ENCODE measurements at regions not wholly inside any gene's neighbourhood (a gene's known extent, or its start where the extent isn't known, plus 50 kb on each side); places are given as distances from the start of the nearest gene placed in this dataset.
"Not testable (repeated sequence)": the region's sequence is repeated elsewhere in the genome, so short reads cannot be mapped to it uniquely, and the experiment has no call there.

DNA sequence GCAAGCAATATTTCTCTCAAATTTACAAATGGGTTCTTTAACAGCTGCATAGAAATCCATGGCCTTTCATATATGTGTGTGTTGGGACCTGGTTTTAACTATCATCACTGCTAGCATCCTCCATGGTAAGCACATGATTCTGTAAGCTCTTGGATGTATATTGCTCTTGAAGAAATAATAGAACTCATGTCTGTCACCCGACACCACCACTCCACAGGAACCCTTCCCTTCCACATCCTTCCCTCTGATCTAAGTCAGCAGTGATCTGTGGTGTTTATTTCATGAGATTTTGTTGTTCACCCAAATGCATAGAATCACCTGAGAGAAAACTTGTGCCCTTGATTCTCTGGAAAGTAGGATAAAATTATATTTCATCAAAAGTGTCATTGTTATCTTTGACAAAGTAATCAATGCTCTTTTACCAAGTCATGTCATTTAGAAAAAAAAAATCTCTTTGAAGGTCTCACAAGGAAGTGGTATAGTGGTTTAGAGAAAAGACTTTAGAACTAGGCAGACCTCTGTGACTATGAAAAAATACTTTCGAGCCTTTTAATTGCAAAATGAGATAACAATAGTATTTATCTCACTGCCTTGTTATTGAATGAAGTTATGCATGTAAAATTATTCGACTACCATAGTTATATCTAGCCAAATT lies 649.8 kb upstream of the SLC35B3 start:
- ATAC-seq (no peak), DNase-seq (ENCODE audit: low spot score in 2 of 2) (no peak)
- Mint-ChIP-seq H3K9me3 (no peaks in the 10 kb centered on the region), H3K27ac (no peak overlapping the region), H3K36me3 (no peaks in the 10 kb centered on the region)

DNA sequence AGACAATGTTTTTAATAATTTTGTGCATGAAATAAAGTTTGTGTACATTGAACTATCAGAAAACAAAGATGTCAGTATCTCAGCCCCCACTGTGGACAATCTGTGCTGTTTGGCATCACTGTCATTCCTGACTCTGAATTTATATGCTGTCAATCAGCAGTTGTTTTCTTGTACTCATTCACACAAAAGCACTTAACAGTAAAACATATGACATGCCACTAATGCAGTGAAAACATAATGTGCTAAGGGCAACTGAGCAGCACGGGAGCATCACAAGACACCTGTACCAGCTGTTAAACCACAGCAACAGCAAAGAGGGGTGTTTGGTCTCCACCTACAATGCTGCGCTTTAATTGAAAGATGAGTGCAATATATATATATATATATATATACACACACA lies 647.8 kb upstream of the SLC35B3 start:
- Mint-ChIP-seq H3K36me3 (no peaks in the 10 kb centered on the region), H3K27ac (no peak overlapping the region), H3K9me3 (peaks cover 0 to 3% of the 10 kb centered on the region in 2 donors)
- ATAC-seq = no peak
- no peak for DNase-seq (ENCODE audit: low spot score in 2 of 2)

DNA sequence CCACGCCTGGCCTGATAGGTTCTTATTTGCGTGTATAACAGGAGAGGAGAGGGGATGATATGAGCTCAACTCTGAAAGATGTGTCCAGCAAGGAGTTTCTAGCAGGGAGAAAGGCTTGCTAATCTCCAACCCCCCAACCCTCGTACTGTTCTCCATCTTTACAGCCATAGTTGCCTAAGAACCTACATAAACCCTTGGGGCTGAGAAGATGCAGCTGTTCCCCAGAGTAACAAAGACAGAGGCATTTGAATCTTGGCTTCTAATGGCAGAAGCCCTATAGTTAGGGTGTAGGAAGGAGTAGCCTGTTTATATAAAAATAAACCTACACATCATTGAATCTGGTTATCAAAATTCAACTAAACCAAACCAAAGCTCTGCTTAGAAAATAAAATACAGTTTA lies 631.4 kb upstream of the SLC35B3 start:
- no peak overlapping the region for H3K27ac Mint-ChIP-seq
- no peak for DNase-seq (ENCODE audit: low spot score in 2 of 2)

DNA sequence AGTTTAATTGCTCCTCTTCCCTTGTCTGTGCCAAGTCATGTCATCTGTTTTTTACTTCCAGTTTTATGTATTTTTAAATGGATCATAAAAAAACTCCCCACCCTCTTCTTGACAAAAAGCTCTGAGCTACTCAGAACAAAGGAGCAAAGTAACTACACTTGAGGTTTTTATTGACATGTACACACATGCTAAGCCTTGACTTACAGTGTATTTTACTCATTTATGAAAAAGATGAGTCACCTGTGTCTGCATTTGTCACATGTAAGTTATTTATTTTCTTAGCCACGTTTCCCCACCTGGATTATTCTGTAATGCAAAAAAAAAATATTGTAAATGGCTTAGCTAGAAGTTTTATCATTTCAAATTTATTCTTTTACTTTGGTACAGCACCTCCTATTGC lies 628.8 kb upstream of the SLC35B3 start:
- no peaks in the 10 kb centered on the region for H3K36me3 Mint-ChIP-seq
- ATAC-seq = no peak

More for the DNA sequence above, 631.4 kb upstream of the SLC35B3 start:
- ATAC-seq = no peak
- peaks cover 5 to 10% of the 10 kb centered on the region in 2 donors for H3K9me3 Mint-ChIP-seq
- no peaks in the 10 kb centered on the region for H3K36me3 Mint-ChIP-seq

DNA sequence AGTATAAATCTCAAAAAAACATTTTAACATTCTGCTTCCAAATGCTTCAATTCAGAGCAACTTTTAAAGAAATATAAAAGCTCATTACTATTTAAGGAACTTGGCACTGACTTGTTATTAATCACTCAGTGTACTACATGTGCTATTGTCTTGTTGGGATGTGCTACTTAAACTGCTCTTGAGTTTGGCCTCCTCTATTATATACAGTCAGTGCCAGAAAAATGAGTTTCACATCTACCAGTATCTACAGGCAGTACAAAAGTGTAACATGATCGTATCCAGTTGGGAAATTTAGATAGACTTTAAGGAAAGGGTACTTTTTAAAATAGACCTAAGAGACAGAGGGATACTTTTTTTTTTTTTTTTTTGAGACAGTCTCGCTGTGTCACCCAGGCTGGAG lies 627.3 kb upstream of the SLC35B3 start:
- ATAC-seq (no peak), DNase-seq (ENCODE audit: low spot score in 2 of 2) (no peak)
- peaks cover 0 to 6% of the 10 kb centered on the region in 2 donors for H3K9me3 Mint-ChIP-seq
- no peaks in the 10 kb centered on the region for H3K36me3 Mint-ChIP-seq
- no peak overlapping the region for H3K27ac Mint-ChIP-seq

More for the DNA sequence above, 628.8 kb upstream of the SLC35B3 start:
- no peak for DNase-seq (ENCODE audit: low spot score in 2 of 2)
- Mint-ChIP-seq H3K9me3 (peaks cover 0 to 6% of the 10 kb centered on the region in 2 donors), H3K27ac (no peak overlapping the region)

DNA sequence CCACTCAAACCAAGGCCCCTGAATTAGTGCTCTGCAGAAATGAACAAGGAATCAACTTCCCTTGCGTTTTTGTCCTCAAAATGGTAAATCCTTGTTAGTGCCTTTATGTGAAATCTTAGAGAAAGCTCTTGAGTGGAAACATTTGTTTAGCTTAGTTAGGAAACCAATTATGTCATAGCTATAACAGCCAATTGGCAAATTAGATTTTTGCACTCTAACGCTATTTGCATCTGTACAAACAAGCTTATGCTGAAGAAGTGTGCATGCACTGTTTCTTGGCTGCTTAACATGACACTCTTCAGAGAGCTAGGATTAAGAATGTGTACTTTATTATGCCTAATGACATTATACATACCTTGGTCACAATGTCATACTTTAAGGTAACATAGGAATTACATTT lies 622.6 kb upstream of the SLC35B3 start:
- no peaks in the 10 kb centered on the region for H3K36me3 Mint-ChIP-seq
- no peak for DNase-seq (ENCODE audit: low spot score in 2 of 2)
- H3K9me3 Mint-ChIP-seq = no peaks in the 10 kb centered on the region
- H3K27ac Mint-ChIP-seq = no peak overlapping the region
- no peak for ATAC-seq

DNA sequence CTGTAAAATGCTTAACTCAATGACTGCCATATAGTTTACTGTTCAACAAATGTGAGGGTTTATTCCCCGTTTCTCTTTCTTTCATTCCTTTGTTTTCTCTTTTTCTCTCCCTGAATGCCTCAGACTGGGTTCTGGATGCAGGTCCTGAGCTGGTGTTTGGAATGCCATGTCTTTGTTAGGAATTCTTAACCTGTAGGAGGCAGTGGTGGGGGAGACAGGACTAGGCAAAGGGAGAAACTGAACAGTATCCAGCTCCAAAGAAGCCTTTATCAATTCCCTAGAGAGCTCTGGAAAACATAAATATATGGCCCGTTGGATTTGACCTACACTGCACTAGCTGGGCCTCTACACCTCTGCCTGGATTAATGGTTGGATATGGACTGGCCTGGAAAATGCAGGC lies 621.2 kb upstream of the SLC35B3 start:
- no peak overlapping the region for H3K27ac Mint-ChIP-seq
- H3K9me3 Mint-ChIP-seq = no peaks in the 10 kb centered on the region
- no peak for DNase-seq (ENCODE audit: low spot score in 2 of 2)
- no peak for ATAC-seq
- H3K36me3 Mint-ChIP-seq = no peaks in the 10 kb centered on the region

DNA sequence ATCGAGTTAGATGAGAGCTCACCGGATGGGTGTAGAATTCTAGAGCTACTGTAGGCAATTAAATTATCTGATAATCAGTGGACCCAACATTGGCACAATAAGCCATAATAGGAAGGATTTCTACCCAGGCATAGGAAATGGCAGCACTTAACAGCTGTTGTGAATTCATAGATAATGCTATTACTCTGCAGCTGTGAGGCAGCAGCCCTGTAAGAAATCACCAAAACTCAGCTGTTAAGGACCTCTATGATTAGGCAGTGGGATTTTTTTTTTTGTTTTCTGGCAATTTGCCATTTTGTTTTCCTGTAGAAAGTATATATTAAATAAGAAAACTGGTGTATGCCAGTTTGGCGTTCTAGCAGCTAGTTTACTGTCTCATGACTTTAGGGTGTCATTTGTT lies 609.1 kb upstream of the SLC35B3 start:
- Mint-ChIP-seq H3K27ac (peak overlapping the region in 1 of 2 donors; percentile 29), H3K36me3 (peaks cover 0 to 5% of the 10 kb centered on the region in 2 donors), H3K9me3 (peaks cover 10 to 13% of the 10 kb centered on the region in 2 donors)
- DNase-seq (ENCODE audit: low spot score in 2 of 2) (no peak), ATAC-seq (no peak)

DNA sequence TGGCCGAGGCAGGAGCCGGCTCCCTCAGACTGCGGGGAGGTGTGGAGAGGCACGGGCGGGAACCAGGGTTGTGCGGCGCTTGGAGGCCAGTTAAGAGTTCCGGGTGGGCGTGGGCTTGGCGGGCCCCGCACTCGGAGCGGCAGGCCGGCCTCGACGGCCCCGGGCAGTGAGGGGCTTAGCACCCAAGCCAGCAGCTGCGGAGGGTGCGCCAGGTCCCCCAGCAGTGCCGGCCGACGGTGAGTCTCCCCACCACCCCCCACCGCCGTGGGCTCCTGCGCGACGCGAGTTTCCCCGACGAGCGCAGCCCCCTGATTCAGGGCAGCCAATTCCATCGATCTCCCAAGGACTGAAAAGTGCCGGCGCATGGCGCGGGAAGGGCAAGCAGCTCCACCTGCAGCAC lies 605.4 kb upstream of the SLC35B3 start:
- Mint-ChIP-seq H3K27ac (no peak overlapping the region), H3K9me3 (peaks cover 13 to 15% of the 10 kb centered on the region in 2 donors), H3K36me3 (peaks cover 0 to 5% of the 10 kb centered on the region in 2 donors)
- ATAC-seq = no peak
- no peak for DNase-seq (ENCODE audit: low spot score in 2 of 2)

DNA sequence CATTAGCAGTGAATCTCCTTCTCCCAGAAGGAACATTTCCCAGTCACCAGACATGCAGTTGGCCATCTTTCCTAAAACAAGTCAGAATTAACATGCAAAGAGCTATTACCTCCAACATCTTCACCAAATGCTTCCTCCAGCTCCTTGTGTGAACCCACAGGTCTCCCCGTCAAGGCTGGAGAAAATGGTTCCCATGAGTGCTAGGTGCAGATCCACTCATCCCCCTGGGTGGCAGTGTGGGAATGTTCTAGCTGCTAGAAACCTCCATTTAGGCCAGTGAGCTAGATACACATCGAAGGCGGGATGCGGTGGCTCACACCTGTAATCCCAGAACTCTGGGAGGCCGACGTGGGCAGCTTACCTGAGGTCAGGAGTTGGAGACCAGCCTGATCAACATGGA lies 603.9 kb upstream of the SLC35B3 start:
- Mint-ChIP-seq H3K27ac (no peak overlapping the region), H3K36me3 (peaks cover 0 to 5% of the 10 kb centered on the region in 2 donors), H3K9me3 (peaks cover 13 to 15% of the 10 kb centered on the region in 2 donors)
- ATAC-seq = no peak
- DNase-seq (ENCODE audit: low spot score in 2 of 2) = no peak

DNA sequence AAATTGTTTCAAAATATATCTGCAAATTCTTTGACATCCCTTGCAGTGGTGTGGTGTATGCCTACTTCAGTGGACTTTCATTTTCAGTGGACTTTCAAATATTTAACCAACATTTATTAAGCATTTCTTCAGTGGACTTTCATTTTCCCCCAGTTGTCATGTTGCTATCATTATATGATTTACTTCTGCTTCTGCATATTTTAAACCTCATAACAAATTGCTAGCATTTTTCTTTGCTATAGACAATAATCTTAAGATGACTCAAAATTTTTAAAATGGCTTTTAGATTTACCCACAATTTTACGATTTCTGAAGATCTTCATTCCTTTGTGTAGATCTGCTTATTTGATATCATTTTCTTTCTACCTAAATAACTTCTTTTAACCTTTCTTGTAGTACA lies 592.7 kb upstream of the SLC35B3 start:
- Mint-ChIP-seq H3K36me3 (no peaks in the 10 kb centered on the region), H3K9me3 (peaks cover 2 to 3% of the 10 kb centered on the region in 2 donors), H3K27ac (no peak overlapping the region)
- DNase-seq (ENCODE audit: low spot score in 2 of 2) = no peak
- ATAC-seq = no peak

DNA sequence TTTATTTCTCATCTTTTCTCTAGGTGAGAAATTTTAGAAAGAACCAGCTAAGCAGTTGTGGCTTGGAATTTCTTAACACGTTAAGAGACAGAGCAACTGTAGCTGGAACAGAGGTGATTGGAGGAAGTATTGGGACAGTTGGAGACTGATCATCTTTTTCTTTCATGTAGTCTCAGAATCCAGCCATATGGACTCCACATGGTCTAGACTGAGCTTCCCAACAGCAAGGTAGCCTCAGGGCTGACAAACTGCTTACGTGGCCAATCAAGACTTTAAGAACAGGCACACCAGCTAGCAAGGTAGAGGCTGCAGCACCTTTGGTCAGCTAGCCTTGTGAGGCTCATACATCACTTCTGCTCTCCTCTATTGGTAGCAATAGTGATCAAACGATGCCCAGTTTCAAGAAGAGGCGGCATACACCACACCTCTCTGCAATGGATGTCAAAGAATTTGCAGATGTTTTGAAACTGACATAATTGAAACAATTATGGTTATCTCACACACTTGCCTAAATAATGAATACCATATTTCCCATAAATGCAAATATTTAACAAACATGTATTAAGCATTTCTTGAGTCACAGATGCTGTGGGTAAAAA lies 590.5 kb upstream of the SLC35B3 start:
- ATAC-seq (no peak), DNase-seq (ENCODE audit: low spot score in 2 of 2) (no peak)
- no peak overlapping the region for H3K27ac Mint-ChIP-seq
- no peaks in the 10 kb centered on the region for H3K36me3 Mint-ChIP-seq
- H3K9me3 Mint-ChIP-seq = peaks cover 0 to 3% of the 10 kb centered on the region in 2 donors

DNA sequence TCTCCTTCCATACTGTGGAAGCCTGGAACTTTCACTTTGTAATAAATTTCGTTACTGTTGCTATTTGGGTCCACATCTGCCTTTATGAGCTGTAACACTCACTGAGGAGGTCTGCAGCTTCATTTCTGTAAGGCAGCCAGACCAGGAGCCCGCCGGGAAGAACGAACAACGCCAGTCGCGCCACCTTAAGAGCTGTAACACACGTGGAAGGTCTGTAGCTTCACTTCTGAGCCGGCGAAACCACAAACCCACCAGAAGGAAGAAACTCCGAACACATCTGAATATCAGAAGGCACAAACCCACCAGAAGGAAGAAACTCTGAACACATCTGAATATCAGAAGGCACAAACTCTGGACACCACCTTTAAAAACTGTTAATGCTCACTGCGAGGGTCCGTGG lies 589.9 kb upstream of the SLC35B3 start:
- DNase-seq (ENCODE audit: low spot score in 2 of 2) (no peak), ATAC-seq (no peak)
- peaks cover 0 to 3% of the 10 kb centered on the region in 2 donors for H3K9me3 Mint-ChIP-seq
- no peaks in the 10 kb centered on the region for H3K36me3 Mint-ChIP-seq
- no peak overlapping the region for H3K27ac Mint-ChIP-seq

DNA sequence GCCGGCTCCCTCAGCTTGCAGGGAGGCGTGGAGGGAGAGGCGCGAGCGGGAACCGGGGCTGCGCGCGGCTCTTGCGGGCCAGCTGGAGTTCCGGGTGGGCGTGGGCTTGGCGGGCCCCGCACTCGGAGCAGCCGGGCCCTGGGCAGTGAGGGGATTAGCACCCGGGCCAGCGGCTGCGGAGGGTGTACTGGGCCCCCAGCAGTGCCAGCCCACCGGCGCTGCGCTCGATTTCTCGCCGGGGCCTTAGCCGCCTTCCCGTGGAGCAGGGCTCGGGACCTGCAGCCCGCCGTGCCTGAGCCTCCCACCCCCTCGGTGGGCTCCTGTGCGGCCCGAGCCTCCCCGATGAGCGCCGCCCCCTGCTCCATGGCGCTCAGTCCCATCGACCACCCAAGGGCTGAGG lies 588.9 kb upstream of the SLC35B3 start:
- H3K27ac Mint-ChIP-seq; DNase-seq (ENCODE audit: low spot score in 2 of 2); ATAC-seq; H3K36me3 Mint-ChIP-seq; H3K9me3 Mint-ChIP-seq: not testable (repeated sequence)

DNA sequence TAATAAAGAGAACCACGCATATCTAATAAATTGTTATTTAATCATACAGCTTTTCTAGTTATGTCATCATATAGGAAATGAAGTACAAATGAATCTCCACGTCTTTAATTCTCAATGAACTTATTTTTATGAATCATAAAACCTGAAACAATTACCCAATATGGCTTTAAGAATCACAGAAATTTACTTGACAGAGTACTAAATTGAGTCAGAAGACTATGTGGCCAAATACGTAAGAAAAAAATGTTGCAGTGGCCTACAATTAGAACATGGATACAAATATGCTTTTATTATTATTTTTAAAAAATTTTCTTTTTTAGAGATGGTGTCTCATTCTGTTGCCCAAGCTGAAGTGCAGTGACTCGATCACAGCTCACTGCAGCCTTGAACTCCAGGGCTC lies 584.7 kb upstream of the SLC35B3 start:
- no peak overlapping the region for H3K27ac Mint-ChIP-seq
- ATAC-seq = no peak

DNA sequence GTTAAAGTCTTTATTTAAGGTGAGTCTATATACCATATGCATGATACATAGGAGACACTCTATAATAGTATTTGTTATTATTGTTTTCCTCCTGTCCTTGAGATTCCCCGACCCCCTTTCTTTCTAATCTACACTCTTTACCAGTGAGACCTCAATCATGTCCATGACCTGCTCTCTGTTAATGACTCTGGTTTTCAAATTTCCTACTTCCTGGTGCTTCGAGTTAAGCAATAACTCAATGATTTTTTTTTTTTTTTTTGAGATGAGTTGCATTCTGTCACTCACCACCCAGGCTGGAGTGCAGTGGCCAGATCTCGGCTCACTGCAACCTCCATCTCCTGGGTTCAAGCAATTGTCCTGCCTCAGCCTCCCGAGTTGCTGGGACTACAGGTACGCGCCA lies 574.6 kb upstream of the SLC35B3 start:
- ATAC-seq = no peak
- no peak for DNase-seq (ENCODE audit: low spot score in 2 of 2)
- Mint-ChIP-seq H3K36me3 (no peaks in the 10 kb centered on the region), H3K9me3 (peaks cover 0 to 4% of the 10 kb centered on the region in 2 donors), H3K27ac (no peak overlapping the region)

More for the DNA sequence above, 584.7 kb upstream of the SLC35B3 start:
- no peak for DNase-seq (ENCODE audit: low spot score in 2 of 2)
- Mint-ChIP-seq H3K9me3 (peaks cover 0 to 4% of the 10 kb centered on the region in 2 donors), H3K36me3 (no peaks in the 10 kb centered on the region)

DNA sequence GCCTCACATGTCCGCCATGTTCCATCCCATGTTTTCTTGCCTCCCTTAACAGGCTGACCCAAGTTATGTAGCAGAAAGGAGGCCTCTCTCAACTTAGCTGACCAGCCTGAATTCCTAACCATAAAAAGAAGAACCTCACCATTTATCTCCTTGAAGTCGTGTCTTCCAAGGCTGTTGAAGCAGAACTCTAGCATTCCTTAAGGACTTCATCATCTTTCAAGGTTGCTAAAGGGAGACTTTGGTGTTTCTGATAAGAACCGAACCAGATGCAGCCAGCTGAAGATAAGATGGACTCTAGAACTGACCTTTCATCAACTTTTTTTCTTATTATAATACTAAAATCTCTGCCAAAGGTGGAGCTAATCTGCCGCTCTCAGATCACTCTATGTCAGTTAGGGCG lies 571.7 kb upstream of the SLC35B3 start:
- no peak overlapping the region for H3K27ac Mint-ChIP-seq
- H3K9me3 Mint-ChIP-seq = peaks cover 0 to 4% of the 10 kb centered on the region in 2 donors
- H3K36me3 Mint-ChIP-seq = no peaks in the 10 kb centered on the region
- ATAC-seq = no peak
- DNase-seq (ENCODE audit: low spot score in 2 of 2) = no peak

DNA sequence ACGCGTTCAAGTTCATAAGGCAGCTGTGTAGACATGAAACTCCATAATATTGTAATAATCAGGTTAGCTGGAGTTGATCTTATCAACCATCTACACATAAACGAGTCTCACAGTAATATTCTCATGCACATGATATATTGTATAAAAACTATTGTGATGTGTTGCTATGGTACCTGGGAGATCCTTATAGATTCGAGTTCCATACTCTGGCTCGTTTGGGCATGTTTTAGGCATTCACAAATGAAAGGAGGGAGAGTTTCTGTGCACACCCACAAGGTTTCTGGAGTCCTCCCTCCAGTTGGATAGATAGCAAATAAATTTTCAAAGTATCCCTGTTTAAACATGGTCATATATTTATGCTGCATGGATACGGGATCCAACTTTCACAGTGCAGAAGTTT lies 567.5 kb upstream of the SLC35B3 start:
- Mint-ChIP-seq H3K27ac (no peak overlapping the region), H3K9me3 (peaks cover 0 to 4% of the 10 kb centered on the region in 2 donors), H3K36me3 (no peaks in the 10 kb centered on the region)
- DNase-seq (ENCODE audit: low spot score in 2 of 2) = no peak
- ATAC-seq = no peak

Measured in activated naive CD4-positive, alpha-beta T cell treated with anti-CD3 and anti-CD28 coated beads, Interleukin-2, amount 50 U/mL, for 72 hours (primary cell).